GM21360 (cell line): ENCODE measurements at regions not wholly inside any gene's neighbourhood (a gene's known extent, or its start where the extent isn't known, plus 50 kb on each side); places are given as distances from the start of the nearest gene placed in this dataset.
"Not testable (repeated sequence)": the region's sequence is repeated elsewhere in the genome, so short reads cannot be mapped to it uniquely, and the experiment has no call there.

Source experiments
- ATAC-seq: cut with Tn5 transposase; IDR thresholded peaks from one replicate; pipeline ENCODE4 v1.9.1; 2021; ENCODE audit warnings: mild to moderate bottlenecking, moderate library complexity; ENCODE audit not compliant: unreplicated experiment

DNA sequence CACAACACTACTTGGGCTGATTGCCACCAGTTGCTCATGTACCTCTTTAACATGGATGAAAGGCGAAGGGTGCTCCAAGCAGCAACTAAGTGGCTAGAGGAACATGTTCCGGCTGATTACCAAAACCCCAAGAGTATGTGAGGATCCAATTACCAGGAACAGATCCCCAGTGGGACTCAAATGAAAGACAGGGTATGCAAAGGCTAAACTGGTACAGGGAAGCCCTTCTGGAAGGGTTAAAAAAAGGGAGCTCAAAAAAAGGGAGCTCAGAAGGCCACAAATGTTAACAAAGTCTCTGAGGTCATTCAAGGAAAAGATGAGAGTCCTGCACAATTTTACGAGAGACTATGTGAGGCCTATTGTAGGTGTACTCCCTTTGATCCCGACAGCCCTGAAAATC is 604.7 kb downstream of the UQCRFS1 start:
- no peak for ATAC-seq

DNA sequence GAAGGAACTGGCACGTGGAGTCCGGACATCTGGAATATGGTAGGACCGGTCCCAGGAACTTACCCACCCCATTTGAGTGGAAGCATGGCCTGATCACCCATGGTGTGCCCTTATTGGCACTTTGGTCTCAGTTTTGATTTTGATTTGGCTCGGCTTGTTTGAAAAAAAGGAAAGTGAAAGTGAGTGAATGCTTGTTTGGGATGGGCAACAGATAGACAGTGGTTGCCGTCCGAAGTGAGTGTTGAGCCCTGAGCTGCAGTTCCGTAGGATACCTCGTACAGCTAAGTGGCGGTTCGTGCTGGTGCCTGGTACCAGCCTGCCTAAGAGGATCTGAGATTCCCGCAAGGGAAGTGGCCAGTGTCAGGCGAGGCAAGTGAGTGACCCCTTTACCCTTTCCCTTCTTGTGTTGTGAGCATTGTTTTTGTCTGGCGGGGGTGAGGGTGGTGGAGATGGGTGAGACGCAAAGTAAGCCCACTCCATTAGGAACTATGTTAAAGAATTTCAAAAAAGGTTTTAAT is 605.8 kb downstream of the UQCRFS1 start:
- no peak for ATAC-seq

DNA sequence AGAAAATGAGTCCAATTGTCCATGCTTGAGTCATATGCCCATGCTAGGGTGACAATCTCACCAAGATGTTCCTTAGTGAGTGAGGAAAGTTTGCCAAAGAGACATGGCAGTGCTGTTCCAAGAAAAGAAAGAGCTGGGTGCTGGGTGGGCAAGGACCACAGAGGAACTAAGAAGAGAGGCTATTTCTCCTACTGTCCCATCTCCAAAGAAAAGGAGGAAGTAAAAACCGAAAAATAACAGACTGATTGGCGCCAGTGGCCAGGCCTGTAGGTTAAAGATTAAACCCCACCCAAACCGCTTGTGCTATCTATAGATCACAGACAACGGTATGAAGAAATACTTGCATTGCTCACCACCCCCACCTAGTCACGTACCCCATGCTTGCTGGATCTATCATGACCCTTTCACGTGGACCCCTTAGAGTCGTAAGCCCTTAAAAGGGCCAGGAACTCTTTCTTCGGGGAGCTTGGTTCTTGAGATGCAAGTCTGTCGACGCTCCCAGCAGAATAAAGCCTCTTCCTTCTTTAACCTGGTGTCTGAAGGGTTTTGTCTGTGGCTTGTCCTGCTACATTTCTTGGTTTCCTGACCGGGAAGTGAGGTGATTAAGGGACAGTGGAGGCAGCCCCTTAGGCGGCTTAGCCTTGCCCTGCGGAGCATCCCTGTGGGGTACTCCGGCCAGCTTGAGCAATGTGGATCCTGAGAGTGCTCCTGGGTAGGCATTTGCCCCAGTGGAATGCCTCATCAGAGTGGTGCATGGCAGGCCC is 606.5 kb downstream of the UQCRFS1 start:
- ATAC-seq, result no peak

DNA sequence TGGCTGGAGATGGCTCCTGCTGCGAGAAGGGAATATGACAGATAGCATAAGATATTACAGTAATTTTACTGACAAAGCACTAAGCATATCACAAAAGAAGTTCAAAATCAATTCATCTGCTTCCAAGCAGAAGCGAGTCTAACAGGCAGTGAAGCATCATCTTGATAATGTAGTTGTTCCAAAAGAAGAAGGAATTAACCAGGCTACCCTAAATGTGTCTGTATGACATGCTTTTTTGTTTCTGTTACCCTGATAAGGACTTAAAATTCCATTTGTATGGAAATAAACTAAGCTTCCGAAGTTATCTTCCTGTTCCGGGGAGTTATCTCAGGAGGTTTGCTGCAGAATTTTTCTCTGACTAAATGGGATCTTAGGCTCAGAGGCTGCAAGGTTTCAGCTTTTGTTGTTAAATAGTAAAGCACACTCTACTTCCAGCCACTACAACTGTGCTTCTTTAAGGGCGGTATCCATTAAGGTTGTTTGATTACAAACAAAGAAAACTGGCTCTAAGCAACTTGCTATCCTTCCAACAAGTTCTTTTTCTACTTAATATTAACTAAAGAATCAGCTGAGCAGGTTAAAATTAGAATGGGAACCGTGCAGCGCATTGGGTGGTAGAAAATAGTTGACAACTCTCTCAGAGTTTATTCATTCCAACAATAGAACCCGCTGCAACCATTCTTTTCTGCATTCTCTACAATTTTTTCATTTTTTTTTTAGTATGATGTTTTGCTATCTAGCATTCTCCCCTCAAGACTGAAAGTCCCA is 607.3 kb downstream of the UQCRFS1 start:
- ATAC-seq, result no peak

DNA sequence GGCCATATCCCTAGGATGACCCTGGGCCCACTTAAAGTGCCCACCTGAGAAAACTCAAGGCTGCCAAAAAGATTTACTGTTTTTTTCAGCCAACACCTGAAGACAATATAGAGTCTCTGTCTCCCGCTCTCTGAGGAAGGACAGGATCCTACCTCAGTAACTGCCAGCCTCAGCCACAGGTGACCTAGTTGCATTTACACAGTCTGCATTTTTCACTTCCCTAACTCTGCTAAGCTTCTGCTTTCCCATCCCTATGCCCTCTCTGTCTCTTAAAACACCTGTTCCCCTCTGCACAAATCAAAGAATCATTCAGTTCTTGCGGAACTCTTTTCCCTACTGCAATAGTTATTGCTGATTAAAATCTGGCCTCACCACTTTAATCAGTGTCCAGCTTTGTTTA is 609.5 kb downstream of the UQCRFS1 start:
- ATAC-seq, result no peak

DNA sequence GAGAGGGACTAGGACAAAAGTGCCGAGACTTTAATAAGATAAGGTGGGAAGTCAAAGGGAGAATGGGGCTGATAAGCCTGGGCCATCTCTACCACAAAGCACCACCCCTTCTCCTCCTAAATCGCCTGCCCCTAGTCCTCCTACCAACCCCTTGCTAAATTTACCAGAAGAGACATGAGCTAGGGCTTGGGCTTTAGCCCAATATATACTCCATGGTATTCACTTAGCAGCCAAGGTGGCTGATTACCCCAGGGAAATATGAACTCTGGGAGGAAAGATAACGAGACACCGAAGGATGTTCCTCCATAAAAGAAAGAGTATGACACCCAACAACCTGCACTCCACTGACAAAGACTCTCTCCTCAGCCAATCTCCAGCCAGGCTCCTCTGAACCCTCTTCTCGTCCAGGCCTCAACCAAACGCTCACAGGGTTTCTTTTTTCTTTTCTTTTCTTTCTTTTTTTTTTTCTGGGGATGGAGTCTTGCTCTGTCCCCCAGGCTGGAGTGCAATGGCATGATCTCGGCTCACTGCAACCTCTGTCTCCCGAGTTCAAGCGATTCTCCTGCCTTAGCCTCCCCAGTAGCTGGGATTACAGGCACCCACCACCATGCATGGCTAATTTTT is 610.2 kb downstream of the UQCRFS1 start:
- no peak for ATAC-seq

DNA sequence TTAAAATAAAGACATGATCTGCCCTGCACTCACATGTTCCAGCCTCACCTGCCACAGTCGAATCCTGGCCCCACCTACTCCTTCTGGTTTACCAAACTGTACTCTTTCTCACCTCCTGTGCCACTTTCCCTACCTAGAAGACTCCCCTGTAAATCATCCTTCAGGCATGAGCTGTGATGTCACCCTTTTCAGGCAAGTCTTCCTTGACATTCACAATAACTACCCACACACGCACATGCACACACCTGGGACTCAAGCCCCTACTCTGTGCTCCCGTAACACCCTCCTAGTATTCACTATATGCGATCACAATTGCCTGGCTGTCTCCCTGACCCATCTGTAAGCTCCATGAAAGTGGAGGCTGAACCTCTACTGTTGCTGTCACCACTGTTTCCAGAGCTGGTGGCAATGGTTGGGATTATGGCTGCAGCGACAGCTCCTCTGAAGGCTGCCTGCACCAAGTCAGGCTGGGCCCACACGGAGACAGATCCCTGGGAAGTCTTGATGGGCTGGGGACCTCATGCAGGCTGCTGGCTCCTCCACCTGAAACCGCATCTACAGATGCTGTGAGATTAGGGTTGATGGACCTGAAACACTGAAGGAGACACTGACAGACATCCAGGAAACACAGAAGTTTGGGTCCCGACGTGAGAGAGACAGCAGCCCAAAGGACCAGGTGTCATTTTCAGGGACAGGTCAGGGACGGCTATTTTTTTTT is 611.1 kb downstream of the UQCRFS1 start:
- no peak for ATAC-seq

DNA sequence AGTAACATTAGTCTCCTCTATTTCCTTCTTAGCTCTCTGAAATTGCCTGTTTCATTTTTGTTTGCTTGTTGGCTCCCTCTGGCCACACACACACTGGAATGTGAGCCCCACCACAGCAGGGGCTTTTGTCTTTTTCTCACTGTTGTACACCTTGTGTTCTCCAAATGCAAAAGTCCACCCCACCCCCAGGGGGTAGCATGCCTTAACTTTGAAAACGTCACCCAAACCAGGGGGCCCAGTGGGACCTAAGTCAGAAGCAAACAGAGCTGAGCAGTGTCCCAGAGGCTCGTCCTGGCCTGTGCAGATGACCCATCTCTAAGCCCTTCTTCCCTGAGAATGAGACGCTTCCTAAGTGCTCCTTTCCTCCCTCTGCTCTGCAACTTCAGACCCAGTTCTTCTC is 614.1 kb downstream of the UQCRFS1 start:
- no peak for ATAC-seq

DNA sequence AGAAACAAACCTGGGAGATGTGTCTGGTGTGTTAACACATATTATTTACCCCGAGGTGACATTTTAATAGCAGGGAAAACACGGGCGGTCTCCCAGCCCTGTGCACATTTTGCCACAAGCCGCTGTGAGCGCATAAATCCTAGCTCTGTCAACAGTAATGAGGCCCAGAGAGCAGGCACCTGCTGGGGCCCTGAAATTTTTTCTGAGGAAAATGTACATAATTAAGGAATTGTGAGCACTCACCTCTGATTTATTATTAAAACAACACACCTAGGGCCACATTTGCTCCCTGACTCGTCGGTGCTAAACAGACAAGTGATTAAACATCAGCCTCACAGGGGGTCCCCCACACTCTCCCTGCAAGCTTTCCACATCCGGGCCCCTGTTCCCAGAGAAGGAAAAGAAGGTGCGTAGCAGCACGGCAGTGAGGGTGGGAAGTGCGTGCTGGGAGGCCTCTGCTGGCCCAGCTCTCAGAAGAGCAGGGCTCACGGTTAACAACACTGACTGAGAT is 616.3 kb downstream of the UQCRFS1 start:
- ATAC-seq, result no peak

DNA sequence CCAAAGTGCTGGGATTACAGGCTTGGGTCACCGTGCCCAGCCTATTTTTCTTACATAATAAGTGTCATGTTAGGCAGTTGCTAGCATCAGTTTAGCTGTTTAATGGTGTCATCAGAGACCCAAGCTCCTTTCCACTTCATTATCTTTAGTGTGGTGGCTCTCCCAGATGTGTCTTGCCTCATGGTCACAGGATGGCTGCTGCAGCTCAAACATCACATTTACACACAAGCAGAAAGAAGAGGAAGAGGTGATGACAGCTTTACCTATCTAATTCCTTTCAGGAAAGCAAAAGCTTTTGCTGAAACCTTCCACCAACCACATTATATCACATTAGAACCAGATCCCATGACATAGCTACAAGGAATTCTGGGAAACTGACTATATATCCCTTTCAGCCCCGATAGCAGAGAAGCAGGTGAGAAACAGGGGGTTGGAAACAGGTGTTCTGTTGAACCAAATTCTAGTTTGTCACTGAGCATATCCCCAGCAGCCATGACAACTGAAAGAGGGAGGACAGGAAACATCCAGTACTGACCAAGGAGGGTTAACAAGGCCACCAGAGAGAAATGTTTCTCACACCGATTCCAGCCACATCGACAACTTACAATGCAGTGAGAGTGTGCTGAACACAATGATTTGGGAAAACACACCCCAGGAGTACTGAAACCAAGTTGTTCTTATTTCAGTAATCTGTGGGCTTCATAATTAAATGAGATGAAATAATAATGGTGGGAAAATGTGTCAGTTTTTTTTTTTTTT is 617.0 kb downstream of the UQCRFS1 start:
- ATAC-seq, result no peak

DNA sequence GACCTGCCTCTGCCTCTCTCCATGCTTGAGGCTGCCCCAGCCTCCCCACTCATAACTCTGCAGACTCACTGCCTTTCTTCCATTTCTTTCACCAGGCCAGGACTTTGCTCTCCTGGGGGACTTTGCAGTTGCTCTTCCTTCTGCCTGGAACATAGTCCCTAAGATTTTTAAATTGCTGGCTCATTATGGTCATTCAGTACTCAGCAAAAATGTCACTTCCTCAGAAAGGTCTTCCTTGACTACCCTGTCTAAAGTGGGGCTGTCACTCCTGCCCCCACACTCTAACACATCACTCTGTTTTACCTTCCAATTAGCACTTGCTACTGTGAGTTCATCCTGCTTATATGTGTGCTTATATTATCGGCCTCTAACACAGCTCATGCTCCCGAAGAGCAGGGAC is 618.2 kb downstream of the UQCRFS1 start:
- ATAC-seq, result no peak

DNA sequence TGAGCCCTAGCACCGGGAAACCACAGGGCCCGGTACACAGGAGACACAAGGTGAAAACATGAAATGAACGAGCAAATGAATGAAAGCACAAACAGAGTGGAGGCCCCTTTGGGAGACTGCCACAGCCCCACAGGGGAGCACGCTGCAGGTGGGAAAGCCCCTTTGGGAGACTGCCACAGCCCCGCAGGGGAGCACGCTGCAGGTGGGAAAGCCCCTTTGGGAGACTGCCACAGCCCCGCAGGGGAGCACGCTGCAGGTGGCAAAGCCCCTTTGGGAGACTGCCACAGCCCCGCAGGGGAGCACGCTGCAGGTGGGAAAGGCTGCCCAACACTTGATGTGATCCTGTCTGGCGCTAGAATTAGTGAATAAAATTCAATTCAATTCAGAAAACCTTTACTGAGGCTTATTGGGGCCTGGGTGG is 623.0 kb downstream of the UQCRFS1 start:
- not testable (repeated sequence) for ATAC-seq

DNA sequence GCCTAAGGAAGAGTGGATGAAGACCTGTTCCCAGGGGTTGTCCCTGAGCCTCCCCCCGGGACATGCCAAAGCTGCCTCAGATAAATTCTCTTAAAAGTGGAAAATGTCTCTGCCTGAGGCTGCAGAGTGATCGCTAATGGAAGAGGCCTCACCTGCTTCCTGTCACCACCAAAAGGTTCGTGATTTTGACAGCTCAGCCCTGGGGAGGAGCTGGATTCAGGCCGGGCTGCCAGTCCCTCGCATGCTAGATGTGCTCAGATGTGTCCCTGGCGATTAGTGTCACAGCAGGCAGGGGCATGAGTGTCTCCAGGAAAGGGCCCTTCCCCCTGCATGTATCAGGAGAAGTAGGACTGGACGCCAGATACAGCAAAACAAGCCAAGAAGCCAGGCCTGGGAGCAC is 626.5 kb downstream of the UQCRFS1 start:
- no peak for ATAC-seq

DNA sequence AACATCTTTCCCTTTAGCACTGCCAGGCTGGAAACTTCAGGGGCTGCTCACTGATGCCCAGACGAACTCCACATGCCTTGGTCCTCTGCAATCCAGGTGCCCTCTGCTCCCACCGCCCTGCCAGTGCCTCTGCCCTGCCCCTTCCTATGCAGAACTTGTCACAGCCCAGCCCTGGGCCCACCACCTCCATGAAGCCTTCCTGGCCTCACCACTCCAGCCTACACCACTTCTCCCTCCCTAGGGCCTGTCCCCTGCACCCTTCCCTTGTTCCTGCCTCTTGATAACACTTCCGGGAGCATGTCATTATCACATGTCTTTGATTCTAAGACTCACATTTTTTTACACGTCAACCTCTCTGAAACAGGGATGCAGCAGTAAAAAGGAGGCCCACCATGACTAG is 627.2 kb downstream of the UQCRFS1 start:
- ATAC-seq, result no peak

DNA sequence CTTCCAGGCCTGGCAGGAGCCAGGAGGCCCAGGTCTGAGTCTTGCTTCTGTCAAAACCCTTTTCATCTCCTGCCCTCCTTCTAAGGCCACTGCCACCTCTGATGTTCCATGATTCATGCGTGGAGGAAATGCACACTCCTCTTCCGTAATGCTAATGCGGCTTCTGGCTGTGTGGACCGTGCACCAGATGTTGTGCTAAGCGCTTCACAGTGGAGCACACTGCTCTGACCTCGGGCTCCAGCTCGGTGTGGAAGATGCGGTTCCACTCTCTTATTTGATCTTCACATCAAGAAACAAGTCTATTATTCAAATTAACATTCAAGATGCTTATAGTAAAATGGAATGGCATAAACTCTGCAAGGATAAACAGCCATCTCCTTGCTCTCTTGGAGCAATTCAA is 629.2 kb downstream of the UQCRFS1 start:
- ATAC-seq, result no peak

DNA sequence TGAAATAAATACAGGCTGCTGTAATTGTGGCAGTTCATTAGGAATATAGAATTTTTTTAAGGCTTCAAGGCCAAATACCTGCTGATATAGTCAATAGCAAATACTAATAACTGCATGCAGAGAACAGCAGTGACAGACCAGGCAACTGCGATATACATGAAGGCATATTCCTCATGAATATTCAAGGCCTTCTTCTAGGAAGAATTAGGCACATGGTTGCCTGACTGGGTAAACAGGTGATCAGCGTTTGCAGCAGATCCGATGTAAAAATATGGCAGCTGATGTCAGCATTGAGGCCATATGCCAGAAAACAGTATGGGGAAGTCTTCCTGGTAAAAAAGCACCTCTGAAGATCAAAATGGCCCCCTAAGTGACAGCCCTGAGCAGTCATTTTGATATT is 629.7 kb downstream of the UQCRFS1 start:
- no peak for ATAC-seq

DNA sequence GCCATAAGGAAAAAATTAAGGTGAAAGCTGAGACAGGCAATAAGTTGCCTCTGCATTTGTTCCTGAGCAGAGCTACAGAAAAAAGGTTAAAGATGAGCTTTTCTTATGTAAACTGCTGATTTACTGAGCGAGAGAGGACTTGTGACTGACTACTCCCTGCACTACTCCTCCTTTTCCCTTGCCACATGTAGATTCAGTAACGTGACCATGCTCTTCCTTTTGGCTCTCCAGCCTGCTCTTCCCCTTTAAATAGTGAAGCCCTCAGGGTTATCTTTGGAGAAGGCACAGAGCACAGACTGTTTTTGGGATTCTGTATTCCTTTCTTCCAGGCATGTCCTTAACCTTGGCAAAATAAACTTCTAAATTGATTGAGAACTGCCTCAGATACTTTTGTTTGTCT is 630.2 kb downstream of the UQCRFS1 start:
- ATAC-seq, result no peak

DNA sequence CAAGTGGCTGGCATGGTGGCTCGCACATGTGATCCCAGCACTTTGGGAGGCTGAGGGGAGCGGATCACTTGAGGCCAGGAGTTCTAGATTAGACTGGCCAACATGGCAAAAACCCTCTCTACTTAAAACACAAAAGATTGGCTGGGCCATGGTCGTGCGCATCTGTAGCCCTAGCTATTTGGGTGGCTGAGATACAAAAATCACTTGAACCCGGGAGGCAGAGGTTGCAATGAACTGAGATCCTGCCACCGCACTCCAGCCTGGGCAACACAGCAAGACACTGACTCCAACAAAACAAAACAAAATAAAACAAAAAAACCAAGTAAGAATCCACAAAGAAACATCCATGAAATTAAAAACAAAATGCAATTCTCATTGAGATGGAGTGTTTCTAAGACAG is 630.6 kb downstream of the UQCRFS1 start:
- ATAC-seq, result no peak

DNA sequence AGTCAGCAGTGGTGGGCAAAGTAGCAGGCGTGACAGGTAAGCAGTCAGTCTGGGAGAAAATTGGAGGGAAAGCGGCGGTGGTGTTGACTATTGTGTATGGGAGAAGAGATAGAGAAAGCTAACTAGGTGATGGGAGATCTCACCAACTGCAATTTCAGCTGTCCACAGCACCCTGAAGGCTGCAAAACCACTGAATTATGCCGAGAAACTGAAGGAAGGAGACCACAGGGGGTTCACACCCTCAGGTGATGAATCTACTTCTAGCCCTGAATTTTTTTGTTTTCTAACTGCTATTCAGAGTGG is 631.5 kb downstream of the UQCRFS1 start:
- ATAC-seq, result no peak

DNA sequence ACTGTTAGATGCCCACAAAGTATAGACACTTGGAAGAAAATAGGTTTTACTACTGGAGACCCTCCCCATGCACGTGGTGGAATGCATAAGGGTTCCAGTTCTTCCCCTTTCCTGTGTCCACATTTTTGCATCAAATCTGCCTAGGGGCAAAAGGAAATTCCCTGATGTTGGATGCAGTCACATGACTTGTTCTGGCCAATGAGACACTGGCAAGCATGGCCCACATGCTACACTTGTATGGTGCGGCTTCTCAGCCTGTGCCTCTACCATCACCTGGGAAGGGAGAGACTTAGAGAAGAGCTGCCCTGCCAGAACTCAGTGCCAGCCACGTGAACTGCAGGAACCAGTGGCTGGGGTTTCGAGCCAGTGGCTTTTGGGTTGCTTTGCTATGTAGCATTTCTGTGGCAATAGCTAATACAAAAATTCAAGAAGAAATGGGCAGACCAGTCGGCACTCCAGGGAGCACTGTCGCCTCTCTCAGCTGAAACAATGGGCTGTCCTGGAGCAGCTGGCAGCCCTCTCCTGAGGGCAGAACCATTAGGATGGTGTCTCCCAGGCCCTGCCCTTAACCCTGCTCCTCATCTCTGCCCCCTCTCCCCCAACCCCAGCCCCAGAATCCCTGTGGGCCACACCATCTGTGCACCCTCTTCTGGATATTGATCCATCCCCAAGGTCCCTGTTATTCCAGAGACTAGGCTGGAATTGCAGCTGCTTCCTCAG is 634.0 kb downstream of the UQCRFS1 start:
- ATAC-seq, result no peak
